ENCODE measurements at regions not wholly inside any gene's neighbourhood (a gene's known extent, or its start where the extent isn't known, plus 50 kb on each side); places are given as distances from the start of the nearest gene placed in this dataset.

- peaks cover 11% of the 10 kb centered on the region for H3K9me3 Mint-ChIP-seq
- ATAC-seq (peak; percentile 67), DNase-seq (ENCODE audit: low spot score) (no peak)
- Histone ChIP-seq H3K4me1 (ENCODE audit: insufficient read depth) (peaks cover 27% of the 10 kb centered on the region), H3K27ac (ENCODE audit: low read depth) (no peak overlapping the region), H3K79me2 (replicated peaks; ENCODE audit: insufficient read depth) (no peaks in the 10 kb centered on the region), H3K4me3 (no peak overlapping the region), H2AFZ (peak overlapping the region; percentile 90; the same call in 1 of the 2 replicates), H3K27me3 (ENCODE audit: insufficient read depth) (no peaks in the 10 kb centered on the region), H3K9me2 (ENCODE audit: insufficient read depth) (peaks cover 5% of the 10 kb centered on the region), H4K20me1 (replicated peaks; ENCODE audit: insufficient read depth) (no peaks in the 10 kb centered on the region), H3K36me3 (ENCODE audit: insufficient read depth) (no peaks in the 10 kb centered on the region), H3F3A (replicated peaks; ENCODE audit: low read depth) (no peaks in the 10 kb centered on the region), H3K4me2 (peak overlapping the region; percentile 56)
- TF ChIP-seq CTCF (conservative IDR thresholded peaks at IDR 0.05; ENCODE audit: low read depth in 2 of 2) (no peak), ZNF331 (CRISPR knock-in tag; IDR thresholded peaks at IDR 0.05; ENCODE audit: low read depth) (no peak), ZNF462 (CRISPR knock-in tag; IDR thresholded peaks at IDR 0.05) (0 out of 2 replicates have a peak, but pooled peaks have one; percentile 5)
- peaks cover 4% of the 10 kb centered on the region for H3K27me3 Mint-ChIP-seq (ENCODE audit: insufficient read depth, low read depth, poor library complexity)
- H3K4me3 Mint-ChIP-seq: no peak overlapping the region
- H3K4me1 Mint-ChIP-seq: peaks cover 31% of the 10 kb centered on the region
- peaks cover 11% of the 10 kb centered on the region for H3K36me3 Mint-ChIP-seq (ENCODE audit: low read depth)
- no peak overlapping the region for H3K27ac Mint-ChIP-seq
Observed at GRCh38 chr16:73663720-73664119, 615.8 kb upstream of the ZFHX3 start.

- Mint-ChIP-seq H3K9me3 (peaks cover 28% of the 10 kb centered on the region), H3K4me1 (no peaks in the 10 kb centered on the region; the same call in 2 of the 3 replicates), H3K27ac (no peak overlapping the region), H3K4me3 (no peak overlapping the region), H3K36me3 (ENCODE audit: low read depth) (peaks cover 18% of the 10 kb centered on the region), H3K27me3 (ENCODE audit: insufficient read depth, low read depth, poor library complexity) (no peaks in the 10 kb centered on the region)
- Histone ChIP-seq H3K4me3 (no peak overlapping the region), H4K20me1 (replicated peaks; ENCODE audit: insufficient read depth) (no peaks in the 10 kb centered on the region), H3K4me1 (ENCODE audit: insufficient read depth) (peaks cover 12% of the 10 kb centered on the region; the same call in 1 of the 2 replicates), H3K36me3 (ENCODE audit: insufficient read depth) (peaks cover 14% of the 10 kb centered on the region), H3F3A (replicated peaks; ENCODE audit: low read depth) (no peaks in the 10 kb centered on the region), H3K27me3 (ENCODE audit: insufficient read depth) (no peaks in the 10 kb centered on the region), H3K9me2 (ENCODE audit: insufficient read depth) (peaks cover 6% of the 10 kb centered on the region; the same call in 1 of the 2 replicates), H3K79me2 (replicated peaks; ENCODE audit: insufficient read depth) (no peaks in the 10 kb centered on the region), H2AFZ (no peak overlapping the region), H3K4me2 (no peak overlapping the region), H3K27ac (ENCODE audit: low read depth) (no peak overlapping the region)
- DNase-seq (ENCODE audit: low spot score): peak; percentile 23
- ATAC-seq: no peak
- no peak for TF ChIP-seq REST (IDR thresholded peaks at IDR 0.05; ENCODE audit: unreplicated experiment)
- no peak for TF ChIP-seq EZH2 (IDR thresholded peaks at IDR 0.05; ENCODE audit: low read depth, unreplicated experiment)
- no peak for TF ChIP-seq JUNB (IDR thresholded peaks at IDR 0.05; ENCODE audit: unreplicated experiment)
- TF ChIP-seq CTCF (conservative IDR thresholded peaks at IDR 0.05; ENCODE audit: low read depth in 2 of 2): no peak
- no peak for TF ChIP-seq ZNF331 (CRISPR knock-in tag; IDR thresholded peaks at IDR 0.05; ENCODE audit: low read depth)
Observed at GRCh38 chr16:73636196-73636595, 588.3 kb upstream of the ZFHX3 start.
